GM06990 (cell line): ENCODE measurements at regions not wholly inside any gene's neighbourhood (a gene's known extent, or its start where the extent isn't known, plus 50 kb on each side); places are given as distances from the start of the nearest gene placed in this dataset.

Experiments used
- DNase-seq: peaks from one replicate; pipeline ENCODE4 v3.0.0-alpha.2; 2011; ENCODE audit not compliant: insufficient read length; ENCODE audit errors: extremely low read depth
- H3K27me3 ChIP-seq: replicated peaks from 2 replicates; pipeline ENCODE4 v1.6.0; 2011; ENCODE audit warnings: low read length; ENCODE audit not compliant: control insufficient read depth, insufficient read depth
- H3K36me3 ChIP-seq: 2 replicates; pipeline ENCODE4 v1.5.1; 2011; ENCODE audit warnings: low read length; ENCODE audit not compliant: control insufficient read depth, insufficient read depth
- H3K4me3 ChIP-seq: replicated peaks from 2 replicates; pipeline ENCODE4 v1.5.1; 2011; ENCODE audit warnings: low read depth, mild to moderate bottlenecking, control low read depth, low read length
- CTCF ChIP-seq: IDR thresholded peaks from 2 replicates; pipeline ENCODE4 v1.5.1; 2011; ENCODE audit warnings: low read length, control low read depth, mild to moderate bottlenecking, inconsistent platforms; ENCODE audit not compliant: insufficient read depth, poor library complexity, severe bottlenecking

- TF ChIP-seq CTCF: no peak
- no peak for DNase-seq
- no peaks in the 10 kb centered on the region for H3K36me3 ChIP-seq
Observed at GRCh38 chr3:5725801-5726200, 538.3 kb downstream of the EDEM1 start.

GRCh38 chr3:5726621-5727020 lies 539.1 kb downstream of the EDEM1 start:
- no peak for TF ChIP-seq CTCF
- Histone ChIP-seq H3K27me3 (no peaks in the 10 kb centered on the region), H3K36me3 (no peaks in the 10 kb centered on the region), H3K4me3 (no peak overlapping the region)
- DNase-seq: no peak

More at GRCh38 chr3:5725801-5726200, 538.3 kb downstream of the EDEM1 start:
- Histone ChIP-seq H3K27me3 (no peaks in the 10 kb centered on the region), H3K4me3 (no peak overlapping the region)

GRCh38 chr3:5727743-5728484 lies 540.4 kb downstream of the EDEM1 start:
- H3K36me3 ChIP-seq: no peaks in the 10 kb centered on the region
- DNase-seq: no peak
- TF ChIP-seq CTCF: no peak
- no peak overlapping the region for H3K4me3 ChIP-seq
- no peaks in the 10 kb centered on the region for H3K27me3 ChIP-seq

- Histone ChIP-seq H3K27me3 (no peaks in the 10 kb centered on the region), H3K4me3 (no peak overlapping the region), H3K36me3 (no peaks in the 10 kb centered on the region)
- peak; percentile 14 for TF ChIP-seq CTCF
- DNase-seq: no peak
Observed at GRCh38 chr3:5729852-5730251, 542.3 kb downstream of the EDEM1 start.

- DNase-seq: no peak
- peak; percentile 68 for TF ChIP-seq CTCF
Observed at GRCh38 chr3:5731100-5731499, 543.6 kb downstream of the EDEM1 start.

More at GRCh38 chr3:5731100-5731499, 543.6 kb downstream of the EDEM1 start:
- Histone ChIP-seq H3K36me3 (no peaks in the 10 kb centered on the region), H3K27me3 (no peaks in the 10 kb centered on the region), H3K4me3 (no peak overlapping the region)
